MM.1S (cell line): ENCODE measurements at regions not wholly inside any gene's neighbourhood (a gene's known extent, or its start where the extent isn't known, plus 50 kb on each side); places are given as distances from the start of the nearest gene placed in this dataset.

Experiments
- EZH2 ChIP-seq: fragments of 300-600 bp; sonication (generic); optimal IDR thresholded peaks from 2 replicates; pipeline ENCODE3; 2017; ENCODE audit warnings: low read depth, mild to moderate bottlenecking, antibody characterized with exemption, low read length, mixed read lengths
- EZH2phosphoT487 ChIP-seq: fragments of 300-600 bp; sonication (generic); IDR thresholded peaks from 2 replicates; pipeline ENCODE4 v1.6.1; 2018; ENCODE audit warnings: antibody characterized with exemption, low read length
- TF ChIP-seq, protein P1 (sequence below): fragments of 300-600 bp; sonication (generic); IDR thresholded peaks from 2 replicates; pipeline ENCODE4 v1.5.1; 2016; ENCODE audit warnings: antibody characterized with exemption, low read length, mixed read lengths

DNA sequence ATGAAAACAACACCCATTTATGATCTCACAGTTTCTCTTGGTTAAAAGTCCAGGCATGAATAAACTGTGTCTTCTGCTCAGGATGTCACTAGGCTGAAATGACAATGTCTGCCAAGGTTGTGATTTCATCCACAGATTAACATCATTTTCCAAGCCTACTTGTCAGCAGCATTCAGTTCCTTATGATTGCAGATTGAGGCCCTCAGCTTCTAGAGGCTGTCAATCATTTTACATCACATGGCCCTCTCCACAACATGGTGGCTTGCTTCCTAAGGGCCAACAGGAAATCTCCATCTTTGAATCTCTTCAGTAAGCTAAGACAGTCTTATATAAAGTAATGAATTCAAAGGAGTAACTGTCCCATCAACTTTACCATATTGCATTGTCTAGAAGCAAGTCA is 377.6 kb downstream of the ANKRD7 start:
- no peak for TF ChIP-seq EZH2
- TF ChIP-seq, protein P1, sequence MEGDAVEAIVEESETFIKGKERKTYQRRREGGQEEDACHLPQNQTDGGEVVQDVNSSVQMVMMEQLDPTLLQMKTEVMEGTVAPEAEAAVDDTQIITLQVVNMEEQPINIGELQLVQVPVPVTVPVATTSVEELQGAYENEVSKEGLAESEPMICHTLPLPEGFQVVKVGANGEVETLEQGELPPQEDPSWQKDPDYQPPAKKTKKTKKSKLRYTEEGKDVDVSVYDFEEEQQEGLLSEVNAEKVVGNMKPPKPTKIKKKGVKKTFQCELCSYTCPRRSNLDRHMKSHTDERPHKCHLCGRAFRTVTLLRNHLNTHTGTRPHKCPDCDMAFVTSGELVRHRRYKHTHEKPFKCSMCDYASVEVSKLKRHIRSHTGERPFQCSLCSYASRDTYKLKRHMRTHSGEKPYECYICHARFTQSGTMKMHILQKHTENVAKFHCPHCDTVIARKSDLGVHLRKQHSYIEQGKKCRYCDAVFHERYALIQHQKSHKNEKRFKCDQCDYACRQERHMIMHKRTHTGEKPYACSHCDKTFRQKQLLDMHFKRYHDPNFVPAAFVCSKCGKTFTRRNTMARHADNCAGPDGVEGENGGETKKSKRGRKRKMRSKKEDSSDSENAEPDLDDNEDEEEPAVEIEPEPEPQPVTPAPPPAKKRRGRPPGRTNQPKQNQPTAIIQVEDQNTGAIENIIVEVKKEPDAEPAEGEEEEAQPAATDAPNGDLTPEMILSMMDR = no peak
- TF ChIP-seq EZH2phosphoT487 = no peak
